ENCODE measurements at regions not wholly inside any gene's neighbourhood (a gene's known extent, or its start where the extent isn't known, plus 50 kb on each side); places are given as distances from the start of the nearest gene placed in this dataset.

- TF ChIP-seq, protein P1, sequence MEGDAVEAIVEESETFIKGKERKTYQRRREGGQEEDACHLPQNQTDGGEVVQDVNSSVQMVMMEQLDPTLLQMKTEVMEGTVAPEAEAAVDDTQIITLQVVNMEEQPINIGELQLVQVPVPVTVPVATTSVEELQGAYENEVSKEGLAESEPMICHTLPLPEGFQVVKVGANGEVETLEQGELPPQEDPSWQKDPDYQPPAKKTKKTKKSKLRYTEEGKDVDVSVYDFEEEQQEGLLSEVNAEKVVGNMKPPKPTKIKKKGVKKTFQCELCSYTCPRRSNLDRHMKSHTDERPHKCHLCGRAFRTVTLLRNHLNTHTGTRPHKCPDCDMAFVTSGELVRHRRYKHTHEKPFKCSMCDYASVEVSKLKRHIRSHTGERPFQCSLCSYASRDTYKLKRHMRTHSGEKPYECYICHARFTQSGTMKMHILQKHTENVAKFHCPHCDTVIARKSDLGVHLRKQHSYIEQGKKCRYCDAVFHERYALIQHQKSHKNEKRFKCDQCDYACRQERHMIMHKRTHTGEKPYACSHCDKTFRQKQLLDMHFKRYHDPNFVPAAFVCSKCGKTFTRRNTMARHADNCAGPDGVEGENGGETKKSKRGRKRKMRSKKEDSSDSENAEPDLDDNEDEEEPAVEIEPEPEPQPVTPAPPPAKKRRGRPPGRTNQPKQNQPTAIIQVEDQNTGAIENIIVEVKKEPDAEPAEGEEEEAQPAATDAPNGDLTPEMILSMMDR (conservative IDR thresholded peaks at IDR 0.05; ENCODE audit: low read depth in 2 of 2) = no peak
- TF ChIP-seq EZH2 (IDR thresholded peaks at IDR 0.05; ENCODE audit: low read depth, unreplicated experiment) (no peak), REST (IDR thresholded peaks at IDR 0.05; ENCODE audit: unreplicated experiment) (no peak), JUNB (IDR thresholded peaks at IDR 0.05; ENCODE audit: unreplicated experiment) (no peak), EZH2phosphoT487 (IDR thresholded peaks at IDR 0.05; ENCODE audit: unreplicated experiment) (no peak), CREB1 (CRISPR knock-in tag; IDR thresholded peaks at IDR 0.05; ENCODE audit: low read depth) (no peak)
These were observed 1108.5 kb upstream of the EPHA6 start for GRCh38 chr3:95705786-95706418.

Data from GM23338 (cell line).